Activated naive CD8-positive, alpha-beta T cell treated with anti-CD3 and anti-CD28 coated beads for 36 hours (primary cell): ENCODE measurements at regions not wholly inside any gene's neighbourhood (a gene's known extent, or its start where the extent isn't known, plus 50 kb on each side); places are given as distances from the start of the nearest gene placed in this dataset.

Experiments
- DNase-seq: peaks from one replicate; pipeline ENCODE4 v3.0.0; 2021
- H3K27ac Mint-ChIP-seq: one replicate; pipeline ENCODE4 v1.8.0; 2022; ENCODE audit warnings: mild to moderate bottlenecking, moderate library complexity, mixed read lengths
- H3K27me3 Mint-ChIP-seq: one replicate; pipeline ENCODE4 v1.8.0; 2022; ENCODE audit warnings: mild to moderate bottlenecking, mixed read lengths
- H3K36me3 Mint-ChIP-seq: one replicate; pipeline ENCODE4 v1.8.0; 2021; ENCODE audit warnings: mild to moderate bottlenecking, mixed read lengths
- H3K4me1 Mint-ChIP-seq: one replicate; pipeline ENCODE4 v1.8.0; 2021; ENCODE audit warnings: mixed read lengths
- H3K4me3 Mint-ChIP-seq: one replicate; pipeline ENCODE4 v1.8.0; 2022; ENCODE audit warnings: mild to moderate bottlenecking, moderate library complexity, mixed read lengths
- H3K9me3 Mint-ChIP-seq: one replicate; pipeline ENCODE4 v1.8.0; 2022; ENCODE audit warnings: mixed read lengths

DNA sequence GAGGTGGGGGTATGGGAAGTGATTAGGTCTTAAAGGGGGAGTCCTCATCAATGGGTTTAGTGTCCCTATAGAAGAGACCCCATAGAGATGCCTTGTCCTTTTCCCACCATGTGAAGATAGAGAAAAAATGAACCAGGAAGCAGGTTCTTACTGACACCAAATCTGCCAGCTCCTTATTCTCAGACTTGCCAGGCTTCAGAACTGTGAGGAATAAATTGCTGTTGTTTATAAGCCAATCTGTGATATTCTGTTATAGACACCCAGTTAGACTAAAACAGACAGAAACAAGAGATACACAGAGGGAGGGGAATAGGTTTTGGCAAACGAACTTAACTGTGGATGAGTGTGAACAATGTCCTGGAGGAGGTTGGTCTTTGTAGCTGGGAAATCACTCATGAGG lies 381.4 kb downstream of the ADRA2A start:
- H3K27me3 Mint-ChIP-seq, result peaks cover 14% of the 10 kb centered on the region
- no peaks in the 10 kb centered on the region for H3K9me3 Mint-ChIP-seq
- H3K4me1 Mint-ChIP-seq, result no peaks in the 10 kb centered on the region
- no peaks in the 10 kb centered on the region for H3K36me3 Mint-ChIP-seq
- no peak for DNase-seq
- no peak overlapping the region for H3K4me3 Mint-ChIP-seq
- no peak overlapping the region for H3K27ac Mint-ChIP-seq

GRCh38 chr10:111459967-111460366 lies 383.1 kb downstream of the ADRA2A start:
- DNase-seq, result no peak
- no peak overlapping the region for H3K27ac Mint-ChIP-seq
- peaks cover 14% of the 10 kb centered on the region for H3K27me3 Mint-ChIP-seq
- H3K4me1 Mint-ChIP-seq, result no peaks in the 10 kb centered on the region
- H3K9me3 Mint-ChIP-seq, result no peaks in the 10 kb centered on the region
- H3K4me3 Mint-ChIP-seq, result no peak overlapping the region
- no peaks in the 10 kb centered on the region for H3K36me3 Mint-ChIP-seq

DNA sequence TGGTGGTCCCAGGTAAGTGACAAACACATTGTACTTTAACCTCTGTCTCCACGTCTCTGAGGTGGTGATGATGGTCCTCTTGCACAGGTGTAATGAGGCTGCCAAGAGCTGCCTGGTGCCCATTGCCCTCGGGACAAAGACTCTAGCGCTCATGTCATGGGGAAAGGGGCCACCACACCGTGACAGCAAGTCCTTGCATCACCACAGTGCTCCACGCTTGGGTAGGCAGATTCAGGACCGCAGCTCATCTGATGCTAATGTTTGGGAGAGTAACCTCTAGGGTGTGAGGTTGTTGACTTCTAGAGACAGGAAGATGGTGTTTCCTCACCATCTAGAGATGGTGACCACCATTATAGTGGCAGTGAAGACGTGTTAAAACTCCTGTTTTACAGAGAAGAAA lies 395.6 kb downstream of the ADRA2A start:
- DNase-seq, result no peak
- Mint-ChIP-seq H3K9me3 (no peaks in the 10 kb centered on the region), H3K4me3 (no peak overlapping the region), H3K27ac (no peak overlapping the region), H3K36me3 (no peaks in the 10 kb centered on the region), H3K27me3 (no peaks in the 10 kb centered on the region), H3K4me1 (no peaks in the 10 kb centered on the region)

GRCh38 chr10:111473361-111473760 lies 396.5 kb downstream of the ADRA2A start:
- H3K36me3 Mint-ChIP-seq, result no peaks in the 10 kb centered on the region

DNA sequence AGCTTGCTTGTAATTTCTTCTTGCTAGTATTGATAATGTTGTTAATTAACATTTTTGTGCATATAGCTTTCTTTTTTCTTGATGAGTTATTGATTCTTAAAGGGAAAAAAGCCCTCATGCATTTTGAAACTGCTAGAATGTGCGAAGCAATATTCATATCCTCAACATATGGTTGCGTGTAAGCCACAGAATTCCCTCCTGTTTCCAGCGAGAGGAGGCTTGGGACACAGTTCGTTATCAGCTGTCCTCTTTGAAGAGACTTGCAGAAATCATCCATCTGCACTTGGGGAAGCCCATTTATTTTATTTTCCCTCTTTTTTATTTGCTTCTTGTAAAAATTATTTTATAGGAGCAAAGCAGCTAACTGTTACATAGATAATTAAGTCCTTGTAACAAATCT lies 398.0 kb downstream of the ADRA2A start:
- H3K27ac Mint-ChIP-seq, result no peak overlapping the region
- no peak for DNase-seq
- no peak overlapping the region for H3K4me3 Mint-ChIP-seq
- H3K4me1 Mint-ChIP-seq, result no peaks in the 10 kb centered on the region
- no peaks in the 10 kb centered on the region for H3K27me3 Mint-ChIP-seq
- H3K36me3 Mint-ChIP-seq, result no peaks in the 10 kb centered on the region
- H3K9me3 Mint-ChIP-seq, result no peaks in the 10 kb centered on the region

More at GRCh38 chr10:111473361-111473760, 396.5 kb downstream of the ADRA2A start:
- no peaks in the 10 kb centered on the region for H3K9me3 Mint-ChIP-seq
- no peak for DNase-seq
- no peaks in the 10 kb centered on the region for H3K27me3 Mint-ChIP-seq
- no peak overlapping the region for H3K27ac Mint-ChIP-seq
- H3K4me3 Mint-ChIP-seq, result no peak overlapping the region
- H3K4me1 Mint-ChIP-seq, result no peaks in the 10 kb centered on the region

GRCh38 chr10:111475720-111476119 lies 398.9 kb downstream of the ADRA2A start:
- no peak overlapping the region for H3K4me3 Mint-ChIP-seq
- no peaks in the 10 kb centered on the region for H3K36me3 Mint-ChIP-seq
- no peak for DNase-seq
- H3K27me3 Mint-ChIP-seq, result no peaks in the 10 kb centered on the region
- H3K4me1 Mint-ChIP-seq, result no peaks in the 10 kb centered on the region
- H3K27ac Mint-ChIP-seq, result no peak overlapping the region
- no peaks in the 10 kb centered on the region for H3K9me3 Mint-ChIP-seq

- Mint-ChIP-seq H3K36me3 (no peaks in the 10 kb centered on the region), H3K27me3 (no peaks in the 10 kb centered on the region), H3K4me1 (no peaks in the 10 kb centered on the region), H3K4me3 (no peak overlapping the region), H3K9me3 (no peaks in the 10 kb centered on the region), H3K27ac (no peak overlapping the region)
- DNase-seq, result no peak
These were observed 401.8 kb downstream of the ADRA2A start for GRCh38 chr10:111478651-111479050.

- no peak for DNase-seq
- Mint-ChIP-seq H3K27ac (no peak overlapping the region), H3K4me3 (no peak overlapping the region), H3K4me1 (no peaks in the 10 kb centered on the region), H3K9me3 (no peaks in the 10 kb centered on the region), H3K36me3 (no peaks in the 10 kb centered on the region), H3K27me3 (no peaks in the 10 kb centered on the region)
These were observed 403.1 kb downstream of the ADRA2A start for GRCh38 chr10:111479966-111480365.

GRCh38 chr10:111481261-111481826 lies 404.5 kb downstream of the ADRA2A start:
- Mint-ChIP-seq H3K4me1 (no peaks in the 10 kb centered on the region), H3K27me3 (no peaks in the 10 kb centered on the region), H3K9me3 (no peaks in the 10 kb centered on the region), H3K4me3 (no peak overlapping the region), H3K36me3 (no peaks in the 10 kb centered on the region), H3K27ac (no peak overlapping the region)
- DNase-seq, result no peak

DNA sequence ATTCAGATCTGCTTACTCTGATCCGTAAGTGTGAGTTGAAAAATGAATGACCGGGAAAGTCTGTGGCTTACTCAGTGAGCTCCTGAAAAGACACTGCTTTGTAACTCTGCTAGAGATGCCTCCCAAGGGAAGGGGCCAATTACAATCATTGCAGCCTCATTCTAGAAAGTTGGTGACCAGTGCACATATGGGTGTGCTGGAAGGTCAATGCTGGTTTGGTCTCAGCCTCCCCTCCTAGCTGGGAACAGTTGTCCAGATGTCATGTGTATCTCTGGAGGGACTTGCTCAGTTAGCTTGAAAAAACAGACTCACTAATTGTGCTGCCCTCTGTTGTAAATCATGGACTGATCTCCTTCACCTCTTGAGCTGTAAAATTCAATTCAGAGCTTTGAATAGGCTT lies 405.0 kb downstream of the ADRA2A start:
- H3K27ac Mint-ChIP-seq, result no peak overlapping the region
- H3K36me3 Mint-ChIP-seq, result no peaks in the 10 kb centered on the region
- H3K27me3 Mint-ChIP-seq, result no peaks in the 10 kb centered on the region
- H3K4me1 Mint-ChIP-seq, result no peaks in the 10 kb centered on the region
- no peak for DNase-seq
- no peak overlapping the region for H3K4me3 Mint-ChIP-seq
- no peaks in the 10 kb centered on the region for H3K9me3 Mint-ChIP-seq

DNA sequence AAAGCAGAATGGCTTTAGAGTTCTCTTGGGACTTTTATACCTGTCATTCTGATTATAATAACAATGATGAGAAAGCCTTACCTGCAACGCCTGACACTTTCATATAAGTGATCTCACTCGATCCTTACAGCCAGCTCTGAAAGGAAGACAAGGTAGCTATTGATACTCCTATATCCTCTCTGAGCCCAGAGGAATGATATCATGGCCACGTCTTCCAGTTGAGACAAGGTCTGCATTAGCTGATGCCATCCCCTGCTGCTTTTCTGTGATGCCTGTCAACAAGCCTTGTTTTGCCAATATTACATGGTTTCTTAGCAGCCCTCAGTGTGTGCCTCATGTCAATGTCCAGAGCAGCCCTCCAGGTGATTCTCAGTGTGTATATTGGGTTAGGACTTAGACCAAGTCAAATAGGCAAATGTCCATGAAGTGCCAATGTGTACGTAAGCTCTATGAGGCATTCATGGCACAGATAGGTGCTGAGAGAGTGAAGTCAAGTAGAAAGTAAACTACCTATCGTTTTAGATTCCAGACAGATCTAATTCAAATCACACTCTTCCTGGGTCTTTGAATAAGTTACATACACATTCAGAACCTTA lies 405.9 kb downstream of the ADRA2A start:
- Mint-ChIP-seq H3K27ac (no peak overlapping the region), H3K9me3 (peaks cover 3% of the 10 kb centered on the region), H3K36me3 (no peaks in the 10 kb centered on the region), H3K27me3 (no peaks in the 10 kb centered on the region), H3K4me3 (no peak overlapping the region), H3K4me1 (no peaks in the 10 kb centered on the region)
- no peak for DNase-seq

- Mint-ChIP-seq H3K36me3 (no peaks in the 10 kb centered on the region), H3K27me3 (no peaks in the 10 kb centered on the region), H3K27ac (no peak overlapping the region), H3K4me1 (no peaks in the 10 kb centered on the region), H3K9me3 (peaks cover 24% of the 10 kb centered on the region), H3K4me3 (no peak overlapping the region)
- DNase-seq, result no peak
These were observed 408.9 kb downstream of the ADRA2A start for GRCh38 chr10:111485767-111486166.

GRCh38 chr10:111486346-111486745 lies 409.5 kb downstream of the ADRA2A start:
- Mint-ChIP-seq H3K4me3 (no peak overlapping the region), H3K27me3 (no peaks in the 10 kb centered on the region), H3K27ac (no peak overlapping the region), H3K36me3 (no peaks in the 10 kb centered on the region), H3K9me3 (peaks cover 29% of the 10 kb centered on the region), H3K4me1 (no peaks in the 10 kb centered on the region)
- DNase-seq, result no peak

DNA sequence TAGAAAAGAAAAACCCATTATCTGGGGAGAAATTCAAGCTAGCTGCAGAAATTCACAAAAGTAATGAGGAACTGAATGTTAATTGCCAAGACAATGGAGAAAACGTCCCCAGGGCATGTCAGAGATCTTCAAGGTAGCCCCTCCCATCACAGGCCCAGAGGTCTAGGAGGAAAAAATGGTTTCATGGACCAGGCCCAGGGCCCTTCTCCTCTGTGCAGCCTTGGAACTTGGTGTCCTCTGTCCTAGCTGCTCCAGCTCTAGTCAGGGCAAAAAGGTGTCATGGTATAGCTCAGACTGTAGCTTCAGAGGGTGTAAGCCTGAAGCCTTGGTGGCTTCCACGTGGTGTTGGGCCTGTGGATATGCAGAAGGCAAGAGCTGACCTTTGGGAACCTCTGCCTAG lies 411.8 kb downstream of the ADRA2A start:
- Mint-ChIP-seq H3K4me3 (no peak overlapping the region), H3K27ac (no peak overlapping the region), H3K9me3 (peaks cover 38% of the 10 kb centered on the region), H3K36me3 (no peaks in the 10 kb centered on the region), H3K4me1 (no peaks in the 10 kb centered on the region), H3K27me3 (no peaks in the 10 kb centered on the region)
- DNase-seq, result no peak

GRCh38 chr10:111491154-111491553 lies 414.3 kb downstream of the ADRA2A start:
- no peaks in the 10 kb centered on the region for H3K36me3 Mint-ChIP-seq
- H3K9me3 Mint-ChIP-seq, result peaks cover 38% of the 10 kb centered on the region
- H3K27me3 Mint-ChIP-seq, result no peaks in the 10 kb centered on the region
- no peak for DNase-seq
- no peak overlapping the region for H3K27ac Mint-ChIP-seq
- H3K4me1 Mint-ChIP-seq, result no peaks in the 10 kb centered on the region
- H3K4me3 Mint-ChIP-seq, result no peak overlapping the region

DNA sequence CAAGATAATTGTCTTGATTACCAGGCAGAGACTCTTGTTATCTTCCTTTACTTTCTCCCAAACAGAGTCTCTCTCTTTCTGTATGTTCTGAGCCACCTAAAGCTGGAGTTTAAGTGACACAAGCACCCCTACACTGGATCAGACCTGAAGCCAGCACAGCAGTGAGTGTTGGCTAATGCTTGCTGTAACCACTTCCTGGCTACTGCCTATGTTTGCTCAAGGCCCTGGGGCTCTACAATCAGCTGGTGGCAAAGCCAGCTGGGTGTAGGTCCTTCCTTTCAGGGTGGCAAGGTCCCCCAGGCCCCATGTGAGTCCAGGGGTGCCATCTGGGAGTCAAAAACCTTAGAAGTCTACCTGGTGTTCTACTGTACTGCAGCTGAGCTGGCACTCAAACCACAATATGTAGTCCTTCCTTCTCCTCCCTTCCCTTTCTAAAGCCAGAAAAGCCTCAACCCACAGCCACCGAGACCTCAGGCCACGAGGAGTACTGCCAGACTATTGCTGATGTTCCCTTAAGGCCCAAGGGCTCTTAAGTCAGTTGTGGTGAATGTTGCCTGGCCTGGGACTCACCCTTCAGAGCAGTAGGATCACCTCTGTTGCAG lies 416.3 kb downstream of the ADRA2A start:
- no peaks in the 10 kb centered on the region for H3K36me3 Mint-ChIP-seq
- no peak for DNase-seq
- peaks cover 4% of the 10 kb centered on the region for H3K27me3 Mint-ChIP-seq
- peaks cover 30% of the 10 kb centered on the region for H3K9me3 Mint-ChIP-seq
- no peak overlapping the region for H3K27ac Mint-ChIP-seq
- no peak overlapping the region for H3K4me3 Mint-ChIP-seq
- no peaks in the 10 kb centered on the region for H3K4me1 Mint-ChIP-seq
